ENCODE measurements at regions not wholly inside any gene's neighbourhood (a gene's known extent, or its start where the extent isn't known, plus 50 kb on each side); places are given as distances from the start of the nearest gene placed in this dataset.
A peak's percentile ranks its signal among the peaks of the same experiment; 100 is the strongest.

DNA sequence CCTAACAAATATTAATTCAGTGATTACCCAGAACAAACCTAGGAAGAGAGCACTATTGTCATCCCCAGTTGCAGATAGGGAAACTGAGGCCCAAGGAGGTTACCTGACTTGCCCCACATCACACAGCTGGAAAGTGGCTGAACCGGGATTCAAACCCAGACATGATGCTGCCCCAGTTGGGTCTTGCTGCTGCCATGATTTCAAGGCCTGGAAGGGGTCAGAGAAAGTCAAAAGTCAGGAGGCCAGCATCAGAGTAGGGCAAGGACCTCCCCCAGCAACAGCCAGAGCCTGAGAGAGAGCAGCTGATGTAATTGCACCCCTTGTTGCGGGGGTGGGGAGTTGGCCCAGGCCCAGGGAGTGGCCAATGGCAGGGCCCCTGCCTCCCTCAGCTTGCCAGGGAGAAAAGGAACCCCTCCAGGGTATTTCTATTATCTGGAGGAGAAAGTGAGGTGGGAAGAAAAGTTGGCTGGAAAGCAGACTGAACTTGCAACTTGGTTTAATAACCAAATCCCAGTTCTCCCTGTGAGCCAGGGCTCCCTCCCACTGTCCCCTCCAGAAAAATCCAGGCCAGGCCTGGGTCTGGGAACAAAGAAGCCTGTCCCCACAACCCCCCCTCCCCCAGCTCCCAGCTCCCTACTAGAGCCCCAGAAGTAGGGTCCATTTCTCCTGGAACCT lies 83.6 kb downstream of the MRPL14 start:
- Histone ChIP-seq H3K27me3 (ENCODE audit: insufficient read depth in 3 of 3, low read length in 2 of 3) (no peaks in the 10 kb centered on the region), H3K4me1 (peaks cover 20% of the 10 kb centered on the region), H3K4me3 (no peak overlapping the region), H3K9me3 (no peaks in the 10 kb centered on the region), H3K27ac (no peak overlapping the region), H3K36me3 (ENCODE audit: insufficient read depth in 1 of 2, low read depth in 1 of 2) (no peaks in the 10 kb centered on the region)
- WGBS, 3 donors: 55 to 69% (median 66%) methylated on average over 2 of the region's 2 CpGs
- intact Hi-C loops (cut with DNase I): no loop called here
- peak in 3 of 4 donors; percentile 27 to 45 (median 41) for ATAC-seq
- TF ChIP-seq, protein P1, sequence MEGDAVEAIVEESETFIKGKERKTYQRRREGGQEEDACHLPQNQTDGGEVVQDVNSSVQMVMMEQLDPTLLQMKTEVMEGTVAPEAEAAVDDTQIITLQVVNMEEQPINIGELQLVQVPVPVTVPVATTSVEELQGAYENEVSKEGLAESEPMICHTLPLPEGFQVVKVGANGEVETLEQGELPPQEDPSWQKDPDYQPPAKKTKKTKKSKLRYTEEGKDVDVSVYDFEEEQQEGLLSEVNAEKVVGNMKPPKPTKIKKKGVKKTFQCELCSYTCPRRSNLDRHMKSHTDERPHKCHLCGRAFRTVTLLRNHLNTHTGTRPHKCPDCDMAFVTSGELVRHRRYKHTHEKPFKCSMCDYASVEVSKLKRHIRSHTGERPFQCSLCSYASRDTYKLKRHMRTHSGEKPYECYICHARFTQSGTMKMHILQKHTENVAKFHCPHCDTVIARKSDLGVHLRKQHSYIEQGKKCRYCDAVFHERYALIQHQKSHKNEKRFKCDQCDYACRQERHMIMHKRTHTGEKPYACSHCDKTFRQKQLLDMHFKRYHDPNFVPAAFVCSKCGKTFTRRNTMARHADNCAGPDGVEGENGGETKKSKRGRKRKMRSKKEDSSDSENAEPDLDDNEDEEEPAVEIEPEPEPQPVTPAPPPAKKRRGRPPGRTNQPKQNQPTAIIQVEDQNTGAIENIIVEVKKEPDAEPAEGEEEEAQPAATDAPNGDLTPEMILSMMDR (IDR thresholded peaks at IDR 0.05): no peak
- DNase-seq: peak in 1 of 2 donors; percentile 43

DNA sequence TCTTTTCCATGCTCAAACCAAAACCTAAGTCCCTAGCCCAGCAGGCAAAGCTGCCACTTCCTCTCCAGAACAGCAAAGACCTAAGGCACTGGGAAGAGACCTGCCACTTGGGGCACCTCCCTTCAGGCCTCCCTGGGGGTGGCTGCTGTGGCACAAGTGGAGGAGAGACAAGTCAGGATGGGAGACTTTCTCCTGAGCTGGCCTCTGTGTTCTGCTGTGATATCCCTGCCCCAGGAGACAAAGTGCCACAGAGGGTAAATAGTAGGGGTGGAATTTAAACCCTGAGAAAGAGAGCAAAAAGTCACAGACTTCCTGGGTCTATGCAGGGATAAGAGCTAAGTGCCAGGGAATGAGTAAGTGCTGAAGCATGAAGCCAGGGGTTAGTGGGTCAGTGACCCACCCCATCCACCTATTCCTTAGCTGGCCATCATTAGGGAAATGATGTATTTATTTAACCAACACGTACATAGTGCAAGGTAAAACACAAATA lies 84.2 kb downstream of the MRPL14 start:
- no peak overlapping the region for H3K4me3 ChIP-seq
- DNase-seq (peak in 1 of 2 donors; percentile 34), ATAC-seq (peak in 1 of 4 donors; percentile 18)
- TF ChIP-seq, protein P1 (IDR thresholded peaks at IDR 0.05): no peak
- no peak overlapping the region for H3K27ac ChIP-seq
- intact Hi-C loops (cut with DNase I): no loop called here
- H3K36me3 ChIP-seq (ENCODE audit: insufficient read depth in 1 of 2, low read depth in 1 of 2): no peaks in the 10 kb centered on the region
- H3K9me3 ChIP-seq: no peaks in the 10 kb centered on the region
- peaks cover 15% of the 10 kb centered on the region for H3K4me1 ChIP-seq
- WGBS, 3 donors: 55 to 93% (median 74%) methylated on average over 1 of the region's 1 CpG
- H3K27me3 ChIP-seq (ENCODE audit: insufficient read depth in 3 of 3, low read length in 2 of 3): no peaks in the 10 kb centered on the region

DNA sequence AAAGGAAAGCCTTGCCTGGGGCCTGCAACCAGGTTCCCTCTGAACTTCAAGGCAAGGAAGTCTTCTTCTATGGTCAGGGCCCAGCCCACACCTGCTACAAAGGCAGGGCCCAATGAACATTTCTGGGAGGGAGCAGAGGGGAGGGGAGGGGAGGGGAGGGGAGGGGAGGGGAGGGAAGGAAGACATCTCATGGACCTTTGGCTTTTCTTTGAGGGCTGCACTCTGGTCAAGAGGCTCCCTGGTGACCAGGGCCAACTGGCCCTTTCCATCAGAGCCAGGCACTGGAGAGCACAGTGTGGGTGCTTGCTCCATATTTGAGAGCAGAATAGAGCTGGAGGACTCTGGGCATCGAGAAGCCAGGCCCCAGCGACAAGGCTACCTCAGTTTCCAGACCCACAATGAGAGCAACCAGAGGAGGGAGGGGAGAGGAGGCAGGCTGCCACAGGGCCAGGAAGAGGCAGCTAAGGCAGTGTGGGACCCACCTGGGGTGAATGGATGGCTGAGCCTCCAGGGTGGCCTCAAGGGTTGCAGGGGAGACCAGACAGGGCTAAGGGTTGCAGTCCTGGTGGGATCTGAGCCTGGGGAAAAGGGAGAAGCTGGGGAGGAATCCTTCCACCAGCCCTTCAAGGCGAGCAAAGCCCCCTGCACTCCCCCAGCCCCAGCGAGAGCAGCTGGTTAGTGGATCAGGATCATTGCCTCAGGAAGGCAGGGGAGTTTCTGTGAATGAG lies 84.8 kb downstream of the MRPL14 start:
- Histone ChIP-seq H3K9me3 (no peaks in the 10 kb centered on the region), H3K36me3 (ENCODE audit: insufficient read depth in 1 of 2, low read depth in 1 of 2) (no peaks in the 10 kb centered on the region), H3K4me1 (peaks cover 15% of the 10 kb centered on the region), H3K27ac (no peak overlapping the region), H3K4me3 (no peak overlapping the region), H3K27me3 (ENCODE audit: insufficient read depth in 3 of 3, low read length in 2 of 3) (no peaks in the 10 kb centered on the region)
- intact Hi-C loops (cut with DNase I): no loop called here
- no peak for ATAC-seq
- 86 to 93% (median 88%) methylated on average over 4 of the region's 4 CpGs for WGBS, 3 donors
- TF ChIP-seq, protein P1 (IDR thresholded peaks at IDR 0.05): no peak
- DNase-seq: peak in 1 of 2 donors; percentile 30

DNA sequence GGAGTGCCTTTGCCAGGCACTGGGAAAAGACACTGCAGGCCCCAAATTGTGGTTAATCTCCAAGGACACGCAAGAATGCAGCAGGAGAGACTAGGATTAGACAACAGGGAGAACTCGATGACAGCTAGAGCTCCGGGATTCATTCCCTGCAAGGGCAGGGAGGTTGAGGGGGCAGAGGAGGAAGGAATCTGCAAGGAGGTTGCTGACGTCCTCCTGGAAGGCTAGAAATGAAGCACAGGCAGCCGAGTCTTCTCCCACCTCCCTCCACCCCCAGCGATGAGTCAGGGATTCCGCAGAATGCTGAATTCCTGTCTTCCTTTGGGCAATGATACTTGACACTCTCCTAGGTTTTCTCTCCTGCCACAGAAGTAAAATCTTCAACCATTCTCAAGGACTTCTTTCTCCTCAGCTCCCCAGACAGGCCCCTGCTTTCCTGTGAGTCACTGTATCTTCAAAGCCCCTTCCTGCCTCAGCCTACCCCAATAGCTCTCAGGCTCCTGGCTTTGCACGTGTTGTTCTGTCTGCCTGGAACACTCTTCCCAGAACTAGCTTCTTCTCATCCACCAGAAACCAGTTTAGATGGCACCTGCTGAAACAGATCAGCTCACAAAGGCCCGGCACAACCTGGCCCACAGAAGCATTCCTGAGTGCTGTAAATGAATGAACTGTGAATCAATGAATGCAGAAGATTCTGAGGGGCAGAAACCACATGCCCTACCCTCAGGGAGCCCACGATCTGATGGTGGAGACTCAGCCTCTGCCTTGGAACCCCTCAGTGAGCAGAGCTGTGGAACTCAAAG lies 85.6 kb downstream of the MRPL14 start:
- 63 to 67% (median 65%) methylated on average over 10 of the region's 10 CpGs for WGBS, 3 donors
- no peak overlapping the region for H3K4me3 ChIP-seq

More for the DNA sequence above, 85.6 kb downstream of the MRPL14 start:
- DNase-seq (peak in 1 of 2 donors; percentile 52), ATAC-seq (peak in 2 of 4 donors; percentile 47 to 72)
- intact Hi-C loops (cut with DNase I): no loop called here
- peaks cover 15% of the 10 kb centered on the region for H3K4me1 ChIP-seq
- no peaks in the 10 kb centered on the region for H3K9me3 ChIP-seq
- TF ChIP-seq, protein P1 (IDR thresholded peaks at IDR 0.05): no peak
- no peak overlapping the region for H3K27ac ChIP-seq
- no peaks in the 10 kb centered on the region for H3K27me3 ChIP-seq (ENCODE audit: insufficient read depth in 3 of 3, low read length in 2 of 3)
- no peaks in the 10 kb centered on the region for H3K36me3 ChIP-seq (ENCODE audit: insufficient read depth in 1 of 2, low read depth in 1 of 2)
